Skeletal muscle satellite cell (primary cell): ENCODE measurements at regions not wholly inside any gene's neighbourhood (a gene's known extent, or its start where the extent isn't known, plus 50 kb on each side); places are given as distances from the start of the nearest gene placed in this dataset.

Source experiments
- H3K27me3 ChIP-seq: 2 replicates; pipeline ENCODE4 v1.7.0; 2013; ENCODE audit warnings: low read length; ENCODE audit not compliant: control insufficient read depth, insufficient read depth
- H3K36me3 ChIP-seq: 2 replicates; pipeline ENCODE4 v1.7.0; 2013; ENCODE audit warnings: mild to moderate bottlenecking, control low read depth, low read length; ENCODE audit not compliant: insufficient read depth
- H3K4me1 ChIP-seq: 2 replicates; pipeline ENCODE4 v1.7.0; 2013; ENCODE audit warnings: low read length; ENCODE audit not compliant: control insufficient read depth, insufficient read depth
- H3K4me2 ChIP-seq: 2 replicates; pipeline ENCODE4 v1.7.0; 2013; ENCODE audit warnings: mild to moderate bottlenecking, low read length
- H3K4me3 ChIP-seq: 2 replicates; pipeline ENCODE4 v1.7.0; 2013; ENCODE audit warnings: low read length
- H3K9ac ChIP-seq: 2 replicates; pipeline ENCODE4 v1.7.0; 2013; ENCODE audit warnings: mild to moderate bottlenecking, low read depth, low read length, moderate library complexity
- H3K9me3 ChIP-seq: replicated peaks from 2 replicates; pipeline ENCODE4 v1.7.0; 2013; ENCODE audit warnings: mild to moderate bottlenecking, control low read depth, low read length

- Histone ChIP-seq H3K27me3 (no peaks in the 10 kb centered on the region), H3K4me1 (no peaks in the 10 kb centered on the region), H3K9me3 (no peaks in the 10 kb centered on the region), H3K4me2 (no peak overlapping the region), H3K36me3 (no peaks in the 10 kb centered on the region), H3K9ac (no peak overlapping the region), H3K4me3 (no peak overlapping the region)
These were observed 106.2 kb downstream of the CYRIA start for GRCh38 chr2:16559278-16560067.

- H3K27me3 ChIP-seq = no peaks in the 10 kb centered on the region
- no peaks in the 10 kb centered on the region for H3K9me3 ChIP-seq
- H3K36me3 ChIP-seq = no peaks in the 10 kb centered on the region
- H3K4me2 ChIP-seq = no peak overlapping the region
- H3K4me3 ChIP-seq = no peak overlapping the region
- H3K9ac ChIP-seq = no peak overlapping the region
- no peaks in the 10 kb centered on the region for H3K4me1 ChIP-seq
These were observed 111.5 kb downstream of the CYRIA start for GRCh38 chr2:16554060-16554583.

- no peaks in the 10 kb centered on the region for H3K27me3 ChIP-seq
- no peaks in the 10 kb centered on the region for H3K4me1 ChIP-seq
- H3K36me3 ChIP-seq = no peaks in the 10 kb centered on the region
- no peak overlapping the region for H3K9ac ChIP-seq
- no peak overlapping the region for H3K4me3 ChIP-seq
- no peak overlapping the region for H3K4me2 ChIP-seq
- no peaks in the 10 kb centered on the region for H3K9me3 ChIP-seq
These were observed 112.4 kb downstream of the CYRIA start for GRCh38 chr2:16553226-16553625.

GRCh38 chr2:16552202-16552601, 113.4 kb downstream of the CYRIA start:
- Histone ChIP-seq H3K4me1 (no peaks in the 10 kb centered on the region), H3K4me2 (no peak overlapping the region), H3K9me3 (no peaks in the 10 kb centered on the region), H3K4me3 (no peak overlapping the region), H3K36me3 (no peaks in the 10 kb centered on the region), H3K27me3 (no peaks in the 10 kb centered on the region), H3K9ac (no peak overlapping the region)

GRCh38 chr2:16548036-16548435, 117.6 kb downstream of the CYRIA start:
- no peak overlapping the region for H3K9ac ChIP-seq
- H3K4me2 ChIP-seq = no peak overlapping the region
- H3K36me3 ChIP-seq = no peaks in the 10 kb centered on the region
- H3K27me3 ChIP-seq = no peaks in the 10 kb centered on the region
- no peak overlapping the region for H3K4me3 ChIP-seq
- no peaks in the 10 kb centered on the region for H3K4me1 ChIP-seq
- H3K9me3 ChIP-seq = no peaks in the 10 kb centered on the region

GRCh38 chr2:16546128-16546754, 119.4 kb downstream of the CYRIA start:
- H3K27me3 ChIP-seq = no peaks in the 10 kb centered on the region
- H3K4me2 ChIP-seq = no peak overlapping the region
- no peaks in the 10 kb centered on the region for H3K36me3 ChIP-seq
- no peaks in the 10 kb centered on the region for H3K9me3 ChIP-seq
- no peaks in the 10 kb centered on the region for H3K4me1 ChIP-seq
- H3K9ac ChIP-seq = no peak overlapping the region
- H3K4me3 ChIP-seq = no peak overlapping the region

GRCh38 chr2:16538707-16539106, 126.9 kb downstream of the CYRIA start:
- Histone ChIP-seq H3K9ac (no peak overlapping the region), H3K4me3 (no peak overlapping the region), H3K36me3 (no peaks in the 10 kb centered on the region), H3K4me1 (peaks cover 9% of the 10 kb centered on the region), H3K9me3 (no peaks in the 10 kb centered on the region), H3K4me2 (no peak overlapping the region), H3K27me3 (no peaks in the 10 kb centered on the region)

GRCh38 chr2:16537347-16537746, 128.3 kb downstream of the CYRIA start:
- no peak overlapping the region for H3K9ac ChIP-seq
- H3K4me1 ChIP-seq = peaks cover 9% of the 10 kb centered on the region
- H3K36me3 ChIP-seq = no peaks in the 10 kb centered on the region
- H3K9me3 ChIP-seq = no peaks in the 10 kb centered on the region
- no peak overlapping the region for H3K4me3 ChIP-seq
- H3K4me2 ChIP-seq = no peak overlapping the region
- H3K27me3 ChIP-seq = no peaks in the 10 kb centered on the region

- no peaks in the 10 kb centered on the region for H3K9me3 ChIP-seq
- no peak overlapping the region for H3K4me2 ChIP-seq
- H3K36me3 ChIP-seq = no peaks in the 10 kb centered on the region
- no peaks in the 10 kb centered on the region for H3K4me1 ChIP-seq
- H3K4me3 ChIP-seq = no peak overlapping the region
- peaks cover 29% of the 10 kb centered on the region for H3K27me3 ChIP-seq
- no peak overlapping the region for H3K9ac ChIP-seq
These were observed 139.4 kb downstream of the CYRIA start for GRCh38 chr2:16526193-16526592.

- no peak overlapping the region for H3K9ac ChIP-seq
- no peak overlapping the region for H3K4me2 ChIP-seq
These were observed 140.3 kb downstream of the CYRIA start for GRCh38 chr2:16525265-16525887.

GRCh38 chr2:16523711-16524110, 141.9 kb downstream of the CYRIA start:
- H3K4me2 ChIP-seq = no peak overlapping the region
- H3K9me3 ChIP-seq = no peaks in the 10 kb centered on the region
- H3K36me3 ChIP-seq = no peaks in the 10 kb centered on the region
- no peak overlapping the region for H3K4me3 ChIP-seq
- no peaks in the 10 kb centered on the region for H3K4me1 ChIP-seq
- peaks cover 24% of the 10 kb centered on the region for H3K27me3 ChIP-seq
- H3K9ac ChIP-seq = no peak overlapping the region

More at GRCh38 chr2:16525265-16525887, 140.3 kb downstream of the CYRIA start:
- Histone ChIP-seq H3K36me3 (no peaks in the 10 kb centered on the region), H3K27me3 (peaks cover 21% of the 10 kb centered on the region), H3K4me1 (no peaks in the 10 kb centered on the region), H3K4me3 (no peak overlapping the region), H3K9me3 (no peaks in the 10 kb centered on the region)
